NT2/D1 (cell line): ENCODE measurements at regions not wholly inside any gene's neighbourhood (a gene's known extent, or its start where the extent isn't known, plus 50 kb on each side); places are given as distances from the start of the nearest gene placed in this dataset.

Experiments
- DNase-seq: peaks from one replicate; pipeline ENCODE4 v3.0.0-alpha.2; 2011; ENCODE audit warnings: low read depth, low spot score
- H3K27me3 ChIP-seq: 2 replicates; pipeline ENCODE4 v1.6.0; 2011; ENCODE audit warnings: mild to moderate bottlenecking; ENCODE audit not compliant: insufficient read length, insufficient read depth
- H3K36me3 ChIP-seq: 2 replicates; pipeline ENCODE4 v1.6.1; 2011; ENCODE audit warnings: mild to moderate bottlenecking, low read length, mixed read lengths; ENCODE audit not compliant: insufficient read depth, insufficient read length
- H3K4me1 ChIP-seq: 2 replicates; pipeline ENCODE4 v1.5.1; 2011; ENCODE audit not compliant: insufficient read depth, insufficient read length
- H3K4me3 ChIP-seq: 2 replicates; pipeline ENCODE4 v1.5.1; 2011; ENCODE audit warnings: low read depth; ENCODE audit not compliant: insufficient read length
- H3K9ac ChIP-seq: 2 replicates; pipeline ENCODE4 v1.6.0; 2011; ENCODE audit warnings: low read depth; ENCODE audit not compliant: insufficient read length
- H3K9me3 ChIP-seq: 2 replicates; pipeline ENCODE4 v1.5.1; 2011; ENCODE audit warnings: mild to moderate bottlenecking, low read length; ENCODE audit not compliant: insufficient read depth
- SUZ12 ChIP-seq: IDR thresholded peaks from 2 replicates; pipeline ENCODE4 v1.6.1; 2011; ENCODE audit not compliant: insufficient read length, insufficient read depth; ENCODE audit errors: extremely low read depth
- YY1 ChIP-seq: IDR thresholded peaks from 2 replicates; pipeline ENCODE4 v1.6.1; 2011; ENCODE audit not compliant: insufficient read length, insufficient read depth
- ZNF274 ChIP-seq: IDR thresholded peaks from 2 replicates; pipeline ENCODE4 v1.6.1; 2011; ENCODE audit warnings: mild to moderate bottlenecking, low read depth, low read length

DNA sequence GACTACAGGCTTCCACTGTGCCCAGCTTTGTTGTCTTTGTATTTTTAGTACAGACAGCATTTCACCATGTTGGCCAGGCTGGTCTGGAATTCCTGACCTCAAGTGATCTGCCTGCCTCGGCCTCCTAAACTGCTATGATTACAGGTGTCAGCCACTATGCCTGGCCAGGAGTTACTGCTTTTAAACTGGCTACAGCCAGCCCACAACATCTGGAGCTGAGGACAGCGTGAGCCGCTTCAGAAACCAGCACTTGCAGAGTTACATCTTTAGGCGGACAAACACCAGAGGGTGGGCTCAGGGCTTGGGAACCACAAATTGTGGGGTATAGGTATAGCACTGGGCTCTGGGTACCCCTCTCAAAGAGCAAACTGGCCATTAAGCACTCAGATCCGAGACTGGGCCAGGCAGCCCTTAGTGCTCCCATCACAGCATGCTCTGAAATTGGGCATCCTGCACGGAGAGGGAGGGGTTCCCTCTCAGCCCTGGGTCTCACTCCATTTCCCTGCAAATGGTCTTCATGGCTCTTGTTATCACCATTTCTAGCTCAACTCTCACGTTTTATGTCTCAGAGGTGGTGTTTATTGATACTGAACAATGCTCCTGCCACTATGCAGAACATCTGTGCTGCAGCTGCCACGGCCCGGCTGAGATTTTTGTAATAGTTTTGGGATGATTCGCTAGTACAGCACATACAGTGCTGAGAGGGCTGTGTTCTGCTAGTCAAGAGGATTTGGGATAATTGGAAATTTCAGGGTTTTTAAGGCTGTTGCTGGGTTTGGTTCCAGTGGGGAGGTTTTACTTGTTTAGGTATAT, 146.4 kb upstream of the LYZL2 start:
- Histone ChIP-seq H3K36me3 (no peaks in the 10 kb centered on the region), H3K9ac (no peak overlapping the region), H3K9me3 (peaks cover 5% of the 10 kb centered on the region), H3K4me3 (no peak overlapping the region), H3K4me1 (no peaks in the 10 kb centered on the region), H3K27me3 (peaks cover 3% of the 10 kb centered on the region)
- no peak for TF ChIP-seq ZNF274
- no peak for TF ChIP-seq YY1
- TF ChIP-seq SUZ12 = no peak
- no peak for DNase-seq

DNA sequence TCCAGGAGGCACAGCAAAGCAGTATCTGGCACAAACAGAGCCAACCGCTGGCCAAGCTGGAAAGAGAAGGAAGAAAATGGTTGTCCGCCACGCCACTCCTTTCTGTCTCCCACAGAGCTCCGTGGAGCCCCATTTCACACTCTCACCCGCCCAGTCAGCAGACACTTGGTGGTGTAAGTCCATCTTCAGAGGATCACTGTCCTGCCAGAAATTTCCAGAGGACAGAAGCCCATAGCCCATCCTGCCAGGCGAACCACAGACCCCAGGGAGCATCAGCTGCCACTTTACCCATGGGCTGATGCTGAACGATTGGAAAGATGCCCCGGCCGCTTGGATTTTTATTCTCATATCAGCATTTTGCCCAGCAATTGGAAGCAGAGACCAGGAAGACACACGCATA, 144.7 kb upstream of the LYZL2 start:
- TF ChIP-seq ZNF274 (no peak), SUZ12 (no peak), YY1 (no peak)
- Histone ChIP-seq H3K4me3 (no peak overlapping the region), H3K27me3 (peaks cover 1% of the 10 kb centered on the region), H3K9ac (no peak overlapping the region), H3K9me3 (peaks cover 22% of the 10 kb centered on the region), H3K36me3 (no peaks in the 10 kb centered on the region), H3K4me1 (no peaks in the 10 kb centered on the region)
- DNase-seq = no peak

DNA sequence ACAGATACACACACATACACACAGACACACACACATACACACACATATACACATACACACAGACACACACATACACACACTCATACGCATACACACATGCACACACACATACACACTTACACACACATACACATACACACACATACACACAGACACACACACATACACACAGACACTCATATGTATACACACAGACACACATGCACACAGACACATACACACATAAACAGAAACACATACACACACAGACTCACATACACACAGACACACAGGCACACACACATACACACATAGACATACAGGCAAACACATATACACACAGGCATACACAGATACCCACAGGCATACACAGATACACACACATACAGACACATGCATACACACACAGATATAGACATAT, 143.9 kb upstream of the LYZL2 start:
- no peaks in the 10 kb centered on the region for H3K4me1 ChIP-seq
- peaks cover 24% of the 10 kb centered on the region for H3K9me3 ChIP-seq
- no peaks in the 10 kb centered on the region for H3K27me3 ChIP-seq
- no peaks in the 10 kb centered on the region for H3K36me3 ChIP-seq
- no peak overlapping the region for H3K9ac ChIP-seq
- TF ChIP-seq ZNF274 (no peak), YY1 (no peak)
- H3K4me3 ChIP-seq = no peak overlapping the region
- DNase-seq = no peak

DNA sequence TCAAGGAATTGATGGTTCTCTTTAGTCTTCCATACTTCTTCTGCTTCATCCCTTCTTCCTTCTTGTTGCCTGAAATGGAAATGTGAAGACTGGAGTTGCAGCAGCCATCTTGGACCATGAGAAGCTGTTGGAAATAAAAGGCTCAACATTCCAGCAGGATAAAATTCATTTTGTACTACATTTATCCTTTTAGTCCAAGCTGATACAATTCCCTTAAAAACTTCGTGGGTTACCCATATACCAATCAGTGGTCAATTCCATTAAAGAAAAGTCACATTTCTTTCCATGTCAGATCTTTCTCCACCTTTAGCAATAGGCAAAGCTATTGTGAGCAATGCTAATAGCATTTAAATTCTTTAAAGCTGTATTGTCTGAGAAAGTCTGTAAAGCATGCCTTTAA, 141.3 kb upstream of the LYZL2 start:
- H3K27me3 ChIP-seq = no peaks in the 10 kb centered on the region
- TF ChIP-seq SUZ12 (no peak), YY1 (no peak), ZNF274 (no peak)
- no peak for DNase-seq
- peaks cover 24% of the 10 kb centered on the region for H3K9me3 ChIP-seq
- H3K4me3 ChIP-seq = no peak overlapping the region
- no peak overlapping the region for H3K9ac ChIP-seq
- H3K36me3 ChIP-seq = no peaks in the 10 kb centered on the region
- H3K4me1 ChIP-seq = no peaks in the 10 kb centered on the region

DNA sequence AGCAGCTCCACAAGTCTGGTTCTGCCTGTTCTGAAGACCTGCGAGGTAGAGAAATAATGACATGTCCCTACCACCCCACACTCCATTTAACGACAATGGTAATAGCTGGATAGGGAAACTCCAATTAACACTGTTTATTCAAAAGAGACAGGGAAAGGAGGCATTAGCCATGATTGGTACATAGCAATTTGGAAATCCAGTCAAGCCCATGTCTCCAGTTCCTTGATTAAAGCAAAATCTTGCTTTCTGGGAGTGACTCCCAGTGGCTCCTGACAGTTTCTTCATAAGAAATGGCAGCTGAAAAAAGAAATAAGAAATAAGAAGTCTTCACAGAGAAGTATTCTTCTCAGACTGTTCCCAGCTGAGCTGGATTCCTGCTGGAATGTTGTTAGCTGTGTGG, 140.7 kb upstream of the LYZL2 start:
- H3K36me3 ChIP-seq = no peaks in the 10 kb centered on the region
- no peak overlapping the region for H3K4me3 ChIP-seq
- no peaks in the 10 kb centered on the region for H3K27me3 ChIP-seq
- H3K4me1 ChIP-seq = peaks cover 2% of the 10 kb centered on the region
- no peak for DNase-seq
- no peak for TF ChIP-seq YY1
- TF ChIP-seq ZNF274 = no peak
- TF ChIP-seq SUZ12 = no peak
- H3K9ac ChIP-seq = no peak overlapping the region
- peaks cover 24% of the 10 kb centered on the region for H3K9me3 ChIP-seq

DNA sequence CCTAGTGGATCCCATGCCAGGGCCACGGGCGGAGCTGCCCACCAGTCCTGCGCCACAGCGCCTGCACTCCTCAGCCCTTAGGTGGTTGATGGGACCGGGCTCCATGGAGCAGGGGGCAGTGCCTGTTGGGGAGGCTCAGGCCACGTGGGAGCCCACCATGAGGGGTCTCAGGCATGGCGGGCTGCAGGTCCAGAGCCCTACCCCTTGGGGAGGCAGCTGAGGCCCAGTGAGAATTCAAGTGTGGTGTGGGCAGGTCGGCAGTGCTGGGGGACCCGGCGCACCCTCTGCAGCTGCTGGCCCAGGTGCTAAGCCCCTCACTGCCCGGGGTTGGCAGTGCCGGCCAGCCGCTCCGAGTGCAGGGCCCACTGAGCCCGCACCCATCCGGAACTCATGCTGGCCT, 139.8 kb upstream of the LYZL2 start:
- TF ChIP-seq SUZ12 (no peak), YY1 (no peak), ZNF274 (no peak)
- Histone ChIP-seq H3K4me3 (no peak overlapping the region), H3K36me3 (no peaks in the 10 kb centered on the region), H3K27me3 (no peaks in the 10 kb centered on the region), H3K9ac (no peak overlapping the region), H3K9me3 (peaks cover 24% of the 10 kb centered on the region), H3K4me1 (peaks cover 2% of the 10 kb centered on the region)
- DNase-seq = no peak

DNA sequence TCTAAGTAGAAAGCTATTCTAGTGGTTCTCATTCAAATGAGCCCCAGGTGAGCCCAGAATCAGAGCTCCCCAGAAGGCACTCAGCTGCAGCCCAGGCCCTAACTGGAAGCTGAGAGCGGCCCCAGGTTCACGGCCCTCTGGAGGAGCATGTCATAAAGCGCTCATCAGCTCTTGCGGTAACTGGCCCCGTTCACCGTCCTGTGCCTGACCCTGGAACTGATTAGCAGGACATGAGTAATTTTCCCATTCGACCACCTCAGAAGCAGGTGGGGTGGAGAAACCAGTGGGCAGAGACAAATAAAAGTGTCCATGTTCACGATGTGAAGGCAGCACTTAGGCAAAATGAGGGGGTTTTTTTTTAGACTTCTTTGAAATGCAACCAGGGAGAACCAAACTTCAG, 136.1 kb upstream of the LYZL2 start:
- no peak for DNase-seq
- Histone ChIP-seq H3K9ac (no peak overlapping the region), H3K36me3 (no peaks in the 10 kb centered on the region), H3K4me1 (peaks cover 2% of the 10 kb centered on the region), H3K4me3 (no peak overlapping the region), H3K27me3 (no peaks in the 10 kb centered on the region), H3K9me3 (peaks cover 20% of the 10 kb centered on the region)
- TF ChIP-seq ZNF274 = no peak
- no peak for TF ChIP-seq YY1
- no peak for TF ChIP-seq SUZ12
